ENCODE measurements at regions not wholly inside any gene's neighbourhood (a gene's known extent, or its start where the extent isn't known, plus 50 kb on each side); places are given as distances from the start of the nearest gene placed in this dataset.

DNA sequence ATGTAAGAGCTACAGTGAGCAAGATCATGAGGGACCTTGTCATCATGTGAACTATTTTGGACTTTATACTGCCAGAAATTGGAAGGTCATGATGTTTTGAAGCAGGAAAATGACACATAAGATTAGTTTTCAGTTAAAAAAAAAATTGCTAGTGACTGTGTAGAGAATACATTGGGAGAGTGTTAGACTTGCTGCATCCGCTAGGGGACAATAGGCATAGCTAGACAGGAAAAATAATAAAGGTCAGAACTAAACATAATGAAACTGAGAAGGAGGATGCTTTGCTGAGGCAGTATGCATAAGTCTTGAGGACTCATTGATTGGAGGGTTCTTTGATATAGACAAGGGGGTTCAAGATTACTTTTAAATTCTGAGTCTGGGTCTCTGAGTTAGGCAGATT, 275.8 kb upstream of the KCNH8 start:
- CTCF ChIA-PET, result no interaction called here
- no peak for DNase-seq (ENCODE audit: low read depth, low spot score)
- TF ChIP-seq, protein P1, sequence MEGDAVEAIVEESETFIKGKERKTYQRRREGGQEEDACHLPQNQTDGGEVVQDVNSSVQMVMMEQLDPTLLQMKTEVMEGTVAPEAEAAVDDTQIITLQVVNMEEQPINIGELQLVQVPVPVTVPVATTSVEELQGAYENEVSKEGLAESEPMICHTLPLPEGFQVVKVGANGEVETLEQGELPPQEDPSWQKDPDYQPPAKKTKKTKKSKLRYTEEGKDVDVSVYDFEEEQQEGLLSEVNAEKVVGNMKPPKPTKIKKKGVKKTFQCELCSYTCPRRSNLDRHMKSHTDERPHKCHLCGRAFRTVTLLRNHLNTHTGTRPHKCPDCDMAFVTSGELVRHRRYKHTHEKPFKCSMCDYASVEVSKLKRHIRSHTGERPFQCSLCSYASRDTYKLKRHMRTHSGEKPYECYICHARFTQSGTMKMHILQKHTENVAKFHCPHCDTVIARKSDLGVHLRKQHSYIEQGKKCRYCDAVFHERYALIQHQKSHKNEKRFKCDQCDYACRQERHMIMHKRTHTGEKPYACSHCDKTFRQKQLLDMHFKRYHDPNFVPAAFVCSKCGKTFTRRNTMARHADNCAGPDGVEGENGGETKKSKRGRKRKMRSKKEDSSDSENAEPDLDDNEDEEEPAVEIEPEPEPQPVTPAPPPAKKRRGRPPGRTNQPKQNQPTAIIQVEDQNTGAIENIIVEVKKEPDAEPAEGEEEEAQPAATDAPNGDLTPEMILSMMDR (IDR thresholded peaks at IDR 0.05; ENCODE audit: insufficient read depth, low read length, missing control alignments), result no peak
- POLR2A ChIA-PET, result no interaction called here
- H3K4me3 ChIP-seq (ENCODE audit: low read depth, low read length), result no peak overlapping the region

DNA sequence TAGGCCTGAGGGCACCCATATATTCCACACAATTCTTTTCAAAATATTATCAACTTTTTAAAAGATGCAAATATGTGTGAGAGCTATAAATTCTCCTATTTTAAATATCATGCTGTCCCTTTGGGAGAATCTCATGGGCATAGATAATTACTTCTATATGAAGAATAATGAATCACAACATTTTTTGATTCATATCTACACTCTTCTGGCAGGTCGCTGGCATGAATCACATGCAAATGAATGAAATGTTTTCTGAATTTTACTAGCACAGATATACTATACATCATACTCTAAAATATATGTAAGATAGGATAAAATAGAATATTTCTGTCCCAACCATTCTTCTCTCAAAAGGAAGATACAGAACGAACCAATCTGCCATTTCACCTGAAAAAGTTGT, 277.7 kb upstream of the KCNH8 start:
- ChIA-PET CTCF (no interaction called here), POLR2A (no interaction called here)
- H3K4me3 ChIP-seq (ENCODE audit: low read depth, low read length), result no peak overlapping the region
- TF ChIP-seq, protein P1 (IDR thresholded peaks at IDR 0.05; ENCODE audit: insufficient read depth, low read length, missing control alignments), result no peak
- no peak for DNase-seq (ENCODE audit: low read depth, low spot score)

DNA sequence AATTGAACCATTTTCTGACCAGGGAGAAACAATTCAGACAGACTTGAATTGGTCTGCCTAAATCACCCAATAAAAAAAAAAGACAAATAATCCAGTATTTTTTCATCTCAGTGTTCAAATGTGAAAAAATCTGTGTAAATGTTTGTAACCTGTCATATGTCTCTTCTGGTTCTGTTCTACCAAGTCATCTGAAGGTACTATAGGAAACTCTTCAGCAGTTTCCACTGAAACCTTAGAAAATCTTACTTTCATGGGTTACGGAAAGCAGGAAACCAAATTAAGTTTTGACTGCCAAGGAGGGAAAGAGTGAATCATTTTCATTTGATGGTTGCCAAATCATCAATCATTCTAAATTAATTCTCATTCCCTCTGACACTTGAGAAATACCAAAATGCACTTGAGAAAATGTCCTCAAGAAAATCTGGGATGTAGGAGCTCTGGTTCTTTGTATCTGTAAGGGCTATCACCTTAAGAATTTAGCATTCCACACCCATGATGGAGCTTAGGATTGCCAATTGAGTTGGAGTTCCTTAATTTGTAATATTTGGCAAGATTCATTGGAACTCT, 278.2 kb upstream of the KCNH8 start:
- TF ChIP-seq, protein P1 (IDR thresholded peaks at IDR 0.05; ENCODE audit: insufficient read depth, low read length, missing control alignments), result no peak
- POLR2A ChIA-PET, result no interaction called here

DNA sequence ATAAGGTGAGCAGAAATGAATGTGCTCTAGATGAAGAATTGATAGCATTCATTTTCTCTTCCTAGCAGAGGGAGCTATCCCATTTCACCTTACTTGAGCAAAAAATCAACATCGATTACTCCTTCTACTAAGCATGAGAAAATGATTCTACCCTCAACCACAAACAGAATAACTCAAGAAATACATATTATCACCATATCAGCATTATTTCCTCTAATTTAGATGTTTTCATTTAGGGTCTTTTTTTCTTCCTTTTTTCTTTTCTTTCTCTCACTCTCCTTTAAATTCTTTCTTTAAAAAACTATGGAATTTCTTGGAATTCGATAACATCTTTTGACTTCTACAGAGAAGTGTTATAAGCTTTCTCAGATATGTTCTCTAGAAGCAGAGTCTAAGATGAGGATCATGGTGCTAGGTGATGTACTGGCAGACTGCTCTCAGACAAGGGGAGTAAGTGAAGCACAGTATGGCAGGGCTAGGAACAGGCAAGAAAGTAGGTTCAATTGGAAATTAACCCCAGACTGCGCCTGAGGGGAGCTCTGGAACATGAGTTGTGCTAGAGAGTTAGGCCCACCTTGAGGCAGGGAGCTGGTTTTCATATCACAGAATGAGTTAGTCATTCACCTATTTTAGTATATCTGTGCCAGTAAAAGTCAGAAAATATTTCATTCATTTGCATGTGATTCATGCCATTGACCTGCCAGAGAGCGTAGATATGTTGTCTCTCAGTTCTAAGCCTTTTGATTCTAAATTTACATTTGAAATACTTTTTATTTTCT, 279.2 kb upstream of the KCNH8 start:
- TF ChIP-seq, protein P1 (IDR thresholded peaks at IDR 0.05; ENCODE audit: insufficient read depth, low read length, missing control alignments), result no peak
- no peak for DNase-seq (ENCODE audit: low read depth, low spot score)
- CTCF ChIA-PET, result no interaction called here
- POLR2A ChIA-PET, result no interaction called here
- H3K4me3 ChIP-seq (ENCODE audit: low read depth, low read length), result no peak overlapping the region

More for the DNA sequence above, 278.2 kb upstream of the KCNH8 start:
- CTCF ChIA-PET, result no interaction called here
- no peak overlapping the region for H3K4me3 ChIP-seq (ENCODE audit: low read depth, low read length)
- no peak for DNase-seq (ENCODE audit: low read depth, low spot score)

DNA sequence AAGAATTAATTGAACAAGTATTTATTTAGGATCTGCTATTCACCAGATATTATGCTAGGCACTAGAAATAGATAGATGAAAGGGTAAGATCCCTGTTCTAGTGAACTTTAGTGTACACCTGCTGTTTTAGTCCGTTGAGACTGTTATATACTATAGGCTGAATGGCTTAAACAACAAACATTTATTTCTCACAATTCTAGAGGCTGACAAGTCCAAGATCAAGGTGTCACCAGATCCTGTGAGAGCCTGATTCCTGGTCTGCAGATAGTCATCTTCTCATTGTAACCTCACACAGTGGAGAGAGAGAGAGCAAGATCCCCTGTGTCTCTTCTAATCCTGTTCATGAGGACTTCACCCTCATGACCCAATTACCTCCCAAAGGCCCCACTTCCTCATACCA, 281.4 kb upstream of the KCNH8 start:
- no peak for DNase-seq (ENCODE audit: low read depth, low spot score)

More for the DNA sequence above, 281.4 kb upstream of the KCNH8 start:
- H3K4me3 ChIP-seq (ENCODE audit: low read depth, low read length), result no peak overlapping the region
- TF ChIP-seq, protein P1 (IDR thresholded peaks at IDR 0.05; ENCODE audit: insufficient read depth, low read length, missing control alignments), result no peak
- POLR2A ChIA-PET, result no interaction called here
- CTCF ChIA-PET, result no interaction called here

Data from AG04449 (cell line).